HPDE6-E6E7 (cell line): ENCODE measurements at regions not wholly inside any gene's neighbourhood (a gene's known extent, or its start where the extent isn't known, plus 50 kb on each side); places are given as distances from the start of the nearest gene placed in this dataset.
"Not testable (repeated sequence)": the region's sequence is repeated elsewhere in the genome, so short reads cannot be mapped to it uniquely, and the experiment has no call there.

Experiments used
- DNase-seq: peaks from one replicate; pipeline ENCODE4 v3.0.0; 2011; ENCODE audit warnings: missing footprints; ENCODE audit errors: extremely low spot score

DNA sequence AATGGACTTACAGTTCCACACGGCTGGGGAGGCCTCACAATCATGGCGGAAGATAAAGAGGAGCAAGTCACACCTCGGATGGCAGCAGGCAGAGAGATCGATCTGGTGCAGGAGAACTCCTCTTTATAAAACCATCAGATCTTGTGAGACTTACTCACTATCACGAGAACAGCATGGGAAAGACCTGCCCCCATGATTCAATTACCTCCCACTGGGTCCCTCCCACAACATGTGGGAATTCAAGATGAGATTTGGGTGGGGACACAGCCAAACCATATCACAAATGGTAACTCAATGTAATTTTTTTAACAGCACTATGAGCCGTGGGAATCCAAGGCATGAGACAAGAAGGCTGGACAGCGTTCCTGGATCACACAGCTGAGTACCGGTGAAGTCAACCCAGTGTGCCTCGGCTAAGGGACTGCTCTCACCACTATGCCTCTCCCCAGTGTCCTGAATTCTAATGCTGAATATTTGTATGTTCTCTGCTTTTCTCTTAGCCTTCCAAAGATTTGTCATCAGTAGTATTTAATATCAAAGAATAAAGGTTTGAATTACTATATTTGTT lies 84.3 kb downstream of the IRS2 start:
- DNase-seq: not testable (repeated sequence)

DNA sequence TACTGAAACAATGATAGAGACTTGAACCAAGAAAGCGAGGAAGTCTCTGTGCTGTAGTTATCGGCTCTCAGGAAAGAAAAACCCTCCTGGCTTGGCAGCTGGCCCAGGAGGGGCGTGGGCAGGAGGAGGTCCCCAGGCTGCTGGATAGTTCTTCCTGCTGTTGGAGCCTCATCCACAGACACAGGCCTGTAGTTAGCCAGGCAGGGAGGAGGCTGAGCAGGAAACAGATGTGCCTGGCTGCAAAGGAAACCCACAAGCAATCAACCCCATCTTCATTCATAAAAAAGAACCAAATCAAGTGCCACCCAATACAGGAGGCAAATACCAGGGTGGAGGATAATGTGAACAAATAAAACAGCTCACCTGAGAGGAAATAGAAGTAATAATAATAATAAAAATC lies 86.2 kb downstream of the IRS2 start:
- DNase-seq: peak; percentile 41

DNA sequence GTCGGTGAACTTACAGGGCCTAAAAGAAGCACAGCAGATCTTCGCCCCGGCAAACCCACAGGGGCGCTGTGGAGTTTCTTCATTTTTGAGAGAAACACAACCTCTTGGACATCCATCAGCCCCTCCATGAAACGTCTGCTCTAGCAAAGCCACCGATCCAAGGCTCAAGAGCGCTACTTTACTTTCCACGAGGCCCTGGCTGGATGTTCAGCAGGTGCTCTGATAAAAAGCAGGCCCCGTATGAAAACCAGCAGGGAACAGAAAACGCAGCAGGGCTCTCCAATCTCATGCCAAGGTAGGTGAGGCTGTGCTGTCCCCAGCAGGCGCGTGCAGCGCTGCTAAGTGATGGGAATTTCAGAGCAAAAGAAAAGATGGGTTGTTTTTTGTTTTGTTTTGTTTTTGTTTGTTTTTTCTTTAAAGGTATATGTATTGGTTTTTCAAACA lies 86.7 kb downstream of the IRS2 start:
- no peak for DNase-seq

DNA sequence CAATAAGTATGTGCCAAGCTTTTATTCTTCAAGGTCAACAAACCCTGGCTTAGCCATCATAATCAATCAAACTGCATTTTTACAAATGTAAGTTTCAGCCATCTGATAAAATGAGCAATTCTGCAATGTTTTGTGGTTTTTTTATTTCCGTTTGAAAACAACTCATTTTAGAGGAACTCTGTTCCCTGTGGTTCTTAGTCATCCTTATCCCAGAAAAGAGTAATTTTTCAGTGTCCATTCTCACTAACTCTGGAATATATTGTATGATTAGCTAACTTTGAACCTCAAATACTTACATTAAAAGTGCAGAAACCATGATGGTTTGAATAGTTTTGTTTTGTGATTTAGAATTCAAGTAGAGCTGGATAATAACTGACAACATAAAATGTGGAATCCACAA lies 87.6 kb downstream of the IRS2 start:
- DNase-seq: no peak

GRCh38 chr13:109697936-109698335 lies 88.4 kb downstream of the IRS2 start:
- no peak for DNase-seq

DNA sequence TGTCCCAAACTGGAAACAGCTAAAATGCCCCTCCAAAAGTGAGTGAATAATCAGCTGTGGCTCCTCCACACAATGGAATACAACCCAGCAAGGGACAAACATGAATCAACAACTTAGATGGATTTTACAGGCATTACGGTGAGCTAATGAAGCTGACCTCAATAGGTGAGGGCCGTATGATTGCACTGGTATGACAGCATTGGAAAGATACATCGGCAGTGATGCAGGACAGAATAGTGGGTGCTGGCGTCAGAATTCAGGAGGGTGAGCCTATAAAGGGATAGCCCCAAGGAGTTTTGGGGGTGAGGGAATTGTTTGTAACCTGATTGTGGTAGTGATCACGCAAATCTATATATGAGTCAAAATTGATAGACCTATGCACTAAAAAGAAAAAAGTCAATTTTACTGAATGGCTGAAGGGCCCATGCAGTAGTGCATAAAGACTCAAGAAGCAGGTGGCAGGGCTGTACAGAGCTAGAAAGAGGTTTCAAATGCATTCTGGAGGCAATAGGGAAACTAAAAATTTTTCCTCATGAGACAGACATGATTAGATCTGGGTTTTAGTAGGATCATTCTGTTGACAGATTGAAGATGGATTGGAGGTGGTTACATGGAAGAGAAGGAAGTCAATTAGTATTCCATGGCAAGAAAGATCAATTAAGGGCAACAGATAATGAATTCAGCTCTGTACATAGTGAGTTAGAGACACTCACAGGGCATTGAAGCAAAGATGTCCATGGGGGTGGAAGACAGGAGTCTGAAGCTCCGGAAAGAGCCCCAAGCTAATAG lies 90.8 kb downstream of the IRS2 start:
- DNase-seq: no peak

- no peak for DNase-seq
Observed at GRCh38 chr13:109694972-109695371, 91.4 kb downstream of the IRS2 start.

DNA sequence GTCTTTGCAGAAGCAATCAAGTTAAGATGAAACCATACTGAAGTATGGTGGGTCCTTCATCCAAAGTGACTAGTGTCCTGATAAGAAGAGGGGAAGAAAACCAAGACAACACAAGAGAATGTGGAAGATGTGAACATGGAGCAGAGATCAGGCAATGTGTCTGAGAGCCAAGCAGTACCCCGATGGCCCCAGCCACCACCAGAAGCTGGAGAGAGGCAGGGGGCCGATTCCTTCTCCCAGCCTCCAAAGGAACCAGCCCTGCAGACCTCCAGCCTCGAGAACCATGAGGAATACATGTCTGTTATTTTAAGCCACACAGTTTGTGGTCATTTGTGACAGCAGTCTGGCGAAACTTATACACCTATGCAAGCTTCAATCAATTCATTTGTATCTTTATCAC lies 93.2 kb downstream of the IRS2 start:
- no peak for DNase-seq

DNA sequence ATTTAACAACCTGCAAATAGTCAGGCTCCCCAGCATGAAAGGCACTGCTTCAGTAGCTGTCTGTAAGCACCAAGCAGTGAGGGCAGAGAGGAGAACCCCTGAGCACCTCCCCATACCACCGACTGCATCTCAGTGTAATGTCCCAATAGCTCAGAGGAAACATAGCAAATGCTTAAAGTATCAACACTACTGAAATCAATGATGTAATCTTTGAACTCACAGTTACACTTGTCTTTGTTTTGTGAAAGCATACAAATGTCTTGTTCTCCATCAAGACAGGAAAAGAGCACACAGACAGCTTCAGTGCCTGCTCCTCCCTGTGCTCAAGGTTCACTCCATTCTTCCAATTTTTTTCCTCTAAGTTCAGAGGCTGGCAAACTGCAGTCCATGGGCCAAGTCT lies 94.7 kb downstream of the IRS2 start:
- DNase-seq: no peak

GRCh38 chr13:109687559-109688448 lies 98.6 kb downstream of the IRS2 start:
- no peak for DNase-seq

GRCh38 chr13:109685203-109685602 lies 101.2 kb downstream of the IRS2 start:
- no peak for DNase-seq

DNA sequence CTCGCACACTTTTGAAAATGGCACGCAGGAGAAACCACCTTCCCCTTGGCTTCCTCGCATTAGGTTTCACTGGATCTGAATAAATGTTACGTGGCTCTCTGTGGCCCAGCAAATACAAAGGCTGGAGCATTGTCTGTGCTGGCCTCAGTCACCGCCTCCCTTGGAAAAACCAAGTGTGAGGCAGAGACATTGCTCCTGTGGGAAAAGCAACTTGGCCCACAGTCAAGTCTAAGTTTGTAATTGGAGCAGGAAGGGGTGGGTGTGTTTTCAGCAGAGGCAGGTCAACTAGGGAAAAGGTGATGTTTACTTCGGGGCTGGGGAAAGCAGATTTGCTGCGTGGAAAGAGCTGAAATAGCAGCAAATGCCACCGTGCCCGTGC lies 101.6 kb downstream of the IRS2 start:
- no peak for DNase-seq

GRCh38 chr13:109684084-109684823 lies 102.1 kb downstream of the IRS2 start:
- no peak for DNase-seq

GRCh38 chr13:109682534-109683244 lies 103.7 kb downstream of the IRS2 start:
- no peak for DNase-seq

GRCh38 chr13:109680930-109681329 lies 105.5 kb downstream of the IRS2 start:
- DNase-seq: no peak

GRCh38 chr13:109680288-109680687 lies 106.1 kb downstream of the IRS2 start:
- DNase-seq: no peak

DNA sequence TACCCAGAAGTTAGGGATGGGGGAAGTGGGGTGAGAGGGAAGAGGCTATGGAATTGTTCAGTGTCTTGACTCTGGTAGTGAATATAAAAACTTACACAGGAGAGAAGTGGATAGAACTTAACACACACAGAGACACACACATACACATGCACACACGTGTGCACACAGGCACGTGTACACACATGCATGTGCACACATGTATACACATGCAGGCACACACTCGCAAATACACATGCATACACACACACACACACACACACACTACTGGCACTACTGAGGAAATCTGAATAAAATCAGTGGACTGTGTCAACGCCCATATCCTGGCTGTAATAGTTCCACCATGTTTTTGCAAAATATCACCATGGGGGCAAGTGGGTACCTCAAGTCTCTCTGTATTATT lies 107.9 kb downstream of the IRS2 start:
- no peak for DNase-seq

- no peak for DNase-seq
Observed at GRCh38 chr13:109677206-109677605, 109.2 kb downstream of the IRS2 start.

GRCh38 chr13:109673477-109673876 lies 112.9 kb downstream of the IRS2 start:
- DNase-seq: no peak

GRCh38 chr13:109672545-109672944 lies 113.8 kb downstream of the IRS2 start:
- DNase-seq: no peak

DNA sequence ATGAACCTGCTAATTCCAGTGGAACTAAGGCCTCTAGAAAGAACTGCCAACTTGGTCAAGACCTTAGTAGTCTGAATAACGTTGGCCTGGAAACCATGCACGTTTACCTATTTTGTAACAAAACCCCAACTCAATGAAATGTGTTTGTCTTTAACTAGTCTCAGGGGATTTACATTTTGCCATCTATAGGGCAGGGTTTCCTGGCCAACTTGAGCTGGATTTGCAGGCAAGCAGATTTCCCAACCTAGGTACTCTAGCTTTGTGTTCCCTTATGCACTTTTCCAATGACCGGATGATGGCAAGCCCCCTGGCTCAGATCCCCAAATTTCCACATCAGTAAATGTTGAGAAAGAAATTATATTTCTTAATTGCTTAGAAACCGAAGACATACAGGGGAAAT lies 114.5 kb downstream of the IRS2 start:
- no peak for DNase-seq
